Peyer's patch (tissue), 4 donors: ENCODE measurements at regions not wholly inside any gene's neighbourhood (a gene's known extent, or its start where the extent isn't known, plus 50 kb on each side); places are given as distances from the start of the nearest gene placed in this dataset.
A peak's percentile ranks its signal among the peaks of the same experiment; 100 is the strongest.

Experiments used
- DNase-seq, 3 donors: peaks; one replicate each; pipeline ENCODE4 v3.0.0-alpha.2; 2017 to 2019
- H3K27ac ChIP-seq, 4 donors: fragments of 200-600 bp; sonication (generic); one replicate each; pipeline ENCODE4 v1.5.1; 2016 to 2019
- H3K27me3 ChIP-seq, 2 donors: fragments of 200-600 bp; sonication (generic); one replicate each; pipeline ENCODE4 v1.5.1; 2019
- H3K36me3 ChIP-seq, 3 donors: fragments of 200-600 bp; sonication (generic); one replicate each; pipeline ENCODE4 v1.5.1; 2016 to 2019
- H3K4me1 ChIP-seq, 4 donors: fragments of 200-600 bp; sonication (generic); one replicate each; pipeline ENCODE4 v1.5.1; 2016 to 2019
- H3K4me3 ChIP-seq, 4 donors: fragments of 200-600 bp; sonication (generic); 1 replicate in 3 of 4; 2 replicates in 1 of 4; pipeline ENCODE4 v1.5.1; 2016 to 2019; ENCODE audit warnings: mild to moderate bottlenecking in 1 of 4
- H3K9me3 ChIP-seq, 4 donors: fragments of 200-600 bp; sonication (generic); one replicate each; pipeline ENCODE4 v1.5.1; 2016 to 2019; ENCODE audit warnings: mild to moderate bottlenecking in 1 of 4
- POLR2A ChIP-seq, 2 donors: fragments of 450-650 bp; IDR thresholded peaks; one replicate each; pipeline ENCODE4 v1.5.1; 2017; ENCODE audit warnings: antibody characterized with exemption in 2 of 2, mild to moderate bottlenecking in 2 of 2, moderate library complexity in 2 of 2
- TF ChIP-seq, protein P1 (sequence below), 6 experiments: fragments of 450-650 bp in 4 of 6; fragments of 200-600 bp in 2 of 6; sonication (generic) in 1 of 6; IDR thresholded peaks; one replicate each; pipeline ENCODE4 v1.5.1; 2017 to 2019; ENCODE audit warnings: antibody characterized with exemption in 6 of 6, mild to moderate bottlenecking in 3 of 6, moderate library complexity in 1 of 6

GRCh38 chr7:156177422-156178055 lies 365.3 kb upstream of the SHH start:
- no peaks in the 10 kb centered on the region for H3K4me1 ChIP-seq
- no peak overlapping the region for H3K4me3 ChIP-seq
- DNase-seq: no peak
- H3K36me3 ChIP-seq: no peaks in the 10 kb centered on the region
- H3K27ac ChIP-seq: no peak overlapping the region
- H3K9me3 ChIP-seq: no peaks in the 10 kb centered on the region
- H3K27me3 ChIP-seq: no peaks in the 10 kb centered on the region
- TF ChIP-seq, protein P1, sequence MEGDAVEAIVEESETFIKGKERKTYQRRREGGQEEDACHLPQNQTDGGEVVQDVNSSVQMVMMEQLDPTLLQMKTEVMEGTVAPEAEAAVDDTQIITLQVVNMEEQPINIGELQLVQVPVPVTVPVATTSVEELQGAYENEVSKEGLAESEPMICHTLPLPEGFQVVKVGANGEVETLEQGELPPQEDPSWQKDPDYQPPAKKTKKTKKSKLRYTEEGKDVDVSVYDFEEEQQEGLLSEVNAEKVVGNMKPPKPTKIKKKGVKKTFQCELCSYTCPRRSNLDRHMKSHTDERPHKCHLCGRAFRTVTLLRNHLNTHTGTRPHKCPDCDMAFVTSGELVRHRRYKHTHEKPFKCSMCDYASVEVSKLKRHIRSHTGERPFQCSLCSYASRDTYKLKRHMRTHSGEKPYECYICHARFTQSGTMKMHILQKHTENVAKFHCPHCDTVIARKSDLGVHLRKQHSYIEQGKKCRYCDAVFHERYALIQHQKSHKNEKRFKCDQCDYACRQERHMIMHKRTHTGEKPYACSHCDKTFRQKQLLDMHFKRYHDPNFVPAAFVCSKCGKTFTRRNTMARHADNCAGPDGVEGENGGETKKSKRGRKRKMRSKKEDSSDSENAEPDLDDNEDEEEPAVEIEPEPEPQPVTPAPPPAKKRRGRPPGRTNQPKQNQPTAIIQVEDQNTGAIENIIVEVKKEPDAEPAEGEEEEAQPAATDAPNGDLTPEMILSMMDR (IDR thresholded peaks at IDR 0.05): no peak
- no peak for TF ChIP-seq POLR2A (IDR thresholded peaks at IDR 0.05)

GRCh38 chr7:156176039-156176438 lies 363.8 kb upstream of the SHH start:
- DNase-seq: peak in 1 of 3 donors; percentile 31
- H3K4me1 ChIP-seq: no peaks in the 10 kb centered on the region
- no peaks in the 10 kb centered on the region for H3K9me3 ChIP-seq
- no peaks in the 10 kb centered on the region for H3K27me3 ChIP-seq
- TF ChIP-seq, protein P1 (IDR thresholded peaks at IDR 0.05): no peak
- TF ChIP-seq POLR2A (IDR thresholded peaks at IDR 0.05): no peak
- no peak overlapping the region for H3K4me3 ChIP-seq
- H3K27ac ChIP-seq: no peak overlapping the region
- H3K36me3 ChIP-seq: no peaks in the 10 kb centered on the region

DNA sequence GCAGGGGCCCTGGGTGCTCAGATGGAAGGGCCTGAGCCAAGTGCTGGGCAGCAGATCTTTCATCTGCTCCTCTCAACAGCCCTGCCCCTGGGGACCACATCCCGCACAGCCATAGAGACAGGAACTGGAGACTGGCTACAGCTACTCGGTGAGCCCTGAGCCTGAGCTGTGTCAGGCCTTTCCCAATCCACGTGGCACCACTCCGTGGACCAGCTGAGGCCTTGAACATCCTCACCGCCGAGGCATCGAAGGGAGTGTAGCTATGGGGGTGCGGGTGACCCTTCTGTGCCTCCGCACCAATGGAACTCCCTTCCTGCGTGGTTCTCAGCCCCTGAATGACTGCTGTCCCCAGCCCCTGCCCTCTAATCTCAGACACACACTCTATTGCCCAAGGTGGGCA lies 362.7 kb upstream of the SHH start:
- DNase-seq: no peak
- no peaks in the 10 kb centered on the region for H3K27me3 ChIP-seq
- no peak overlapping the region for H3K4me3 ChIP-seq
- no peaks in the 10 kb centered on the region for H3K4me1 ChIP-seq
- no peaks in the 10 kb centered on the region for H3K36me3 ChIP-seq
- no peak overlapping the region for H3K27ac ChIP-seq
- H3K9me3 ChIP-seq: no peaks in the 10 kb centered on the region
- TF ChIP-seq POLR2A (IDR thresholded peaks at IDR 0.05): no peak
- TF ChIP-seq, protein P1 (IDR thresholded peaks at IDR 0.05): no peak

DNA sequence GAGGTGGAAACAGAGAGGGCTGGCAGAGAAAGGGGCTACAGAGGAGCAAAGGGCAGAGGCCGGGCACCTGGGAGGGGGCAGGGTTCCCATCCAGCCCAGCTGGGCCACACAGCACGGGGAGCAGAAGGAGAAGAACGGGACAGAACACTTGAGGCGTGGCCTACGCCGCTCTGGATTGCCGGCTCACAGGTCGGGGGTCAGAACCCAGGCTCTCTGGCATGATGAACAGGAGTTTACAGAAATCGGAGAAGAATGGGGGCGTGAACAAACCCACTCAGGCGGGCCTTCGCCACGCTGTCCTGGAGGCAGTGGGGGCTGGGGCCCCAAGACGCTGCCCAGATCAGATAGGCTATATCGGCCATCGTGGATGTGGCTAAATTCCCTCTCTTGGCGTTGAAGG lies 362.2 kb upstream of the SHH start:
- H3K4me1 ChIP-seq: no peaks in the 10 kb centered on the region
- H3K27me3 ChIP-seq: no peaks in the 10 kb centered on the region
- no peak overlapping the region for H3K27ac ChIP-seq
- DNase-seq: no peak
- TF ChIP-seq, protein P1 (IDR thresholded peaks at IDR 0.05): no peak
- no peak for TF ChIP-seq POLR2A (IDR thresholded peaks at IDR 0.05)
- H3K4me3 ChIP-seq: no peak overlapping the region
- no peaks in the 10 kb centered on the region for H3K36me3 ChIP-seq
- no peaks in the 10 kb centered on the region for H3K9me3 ChIP-seq

DNA sequence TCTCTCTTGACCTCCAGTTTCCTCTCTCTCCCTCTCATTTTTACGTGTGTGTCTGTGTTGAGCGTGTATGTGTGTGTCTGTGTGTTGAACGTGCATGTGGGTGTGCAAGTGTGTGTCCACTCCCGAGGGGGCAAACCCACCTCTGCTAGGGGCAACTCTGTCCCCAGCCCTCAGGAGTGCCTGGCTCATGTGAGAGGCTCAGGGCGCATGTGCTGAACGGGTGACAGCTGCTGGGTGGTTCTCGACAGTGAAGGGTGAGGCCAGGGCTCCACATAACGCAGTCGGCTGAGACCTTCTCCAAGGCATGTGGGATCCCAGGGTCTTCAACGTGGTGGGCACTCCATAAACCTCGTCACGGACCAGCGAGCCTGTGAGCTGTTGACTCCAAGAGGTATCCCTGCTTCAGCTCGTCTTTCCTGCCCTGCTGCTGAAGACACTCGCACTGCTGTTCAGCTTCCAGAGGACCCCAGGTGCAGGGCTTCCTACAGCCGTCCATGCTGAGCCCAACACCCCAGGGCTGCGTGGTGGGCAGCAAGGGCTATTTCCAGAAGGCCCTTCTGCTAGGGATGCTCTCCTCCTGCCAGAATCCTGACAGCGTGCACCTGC lies 361.6 kb upstream of the SHH start:
- TF ChIP-seq, protein P1 (IDR thresholded peaks at IDR 0.05): no peak
- no peak for TF ChIP-seq POLR2A (IDR thresholded peaks at IDR 0.05)
- Histone ChIP-seq H3K36me3 (no peaks in the 10 kb centered on the region), H3K27ac (no peak overlapping the region), H3K4me3 (no peak overlapping the region), H3K27me3 (no peaks in the 10 kb centered on the region), H3K4me1 (no peaks in the 10 kb centered on the region), H3K9me3 (no peaks in the 10 kb centered on the region)
- no peak for DNase-seq
